Neural cell (in vitro differentiated cells): ENCODE measurements at regions not wholly inside any gene's neighbourhood (a gene's known extent, or its start where the extent isn't known, plus 50 kb on each side); places are given as distances from the start of the nearest gene placed in this dataset.

Experiments
- H2AFZ ChIP-seq: fragments of 200-600, 300-800 bp; sonication (generic), shearing (Covaris generic); 2 replicates; pipeline ENCODE4 v1.6.0; 2014; ENCODE audit warnings: low read depth, mild to moderate bottlenecking, antibody characterized with exemption, low read length, moderate library complexity
- H3F3A ChIP-seq: fragments of 200-600 bp; shearing (Covaris generic); 2 replicates; pipeline ENCODE4 v1.6.1; 2016; ENCODE audit warnings: mild to moderate bottlenecking, moderate library complexity, mixed read lengths, antibody characterized with exemption, low read length; ENCODE audit not compliant: insufficient read depth, poor library complexity, severe bottlenecking
- H3K27ac ChIP-seq: fragments of 200-600, 300-800 bp; sonication (generic), shearing (Covaris generic); 2 replicates; pipeline ENCODE4 v1.5.1; 2014; ENCODE audit warnings: mild to moderate bottlenecking, low read length, moderate library complexity
- H3K27me3 ChIP-seq: fragments of 300-800, 200-600 bp; sonication (generic), shearing (Covaris generic); 2 replicates; pipeline ENCODE4 v1.6.0; 2014; ENCODE audit warnings: mild to moderate bottlenecking, low read depth, low read length, moderate library complexity; ENCODE audit not compliant: insufficient read depth
- H3K36me3 ChIP-seq: fragments of 300-800, 200-600 bp; sonication (generic), shearing (Covaris generic); 2 replicates; pipeline ENCODE4 v1.5.1; 2014; ENCODE audit warnings: mild to moderate bottlenecking, antibody characterized with exemption, low read length, moderate library complexity; ENCODE audit not compliant: insufficient read depth
- H3K4me2 ChIP-seq: fragments of 300-800, 200-600 bp; sonication (generic), shearing (Covaris generic); 2 replicates; pipeline ENCODE4 v1.6.0; 2014; ENCODE audit warnings: mild to moderate bottlenecking, low read length
- H3K4me3 ChIP-seq: fragments of 300-800, 200-600 bp; sonication (generic), shearing (Covaris generic); 2 replicates; pipeline ENCODE4 v1.5.1; 2014; ENCODE audit warnings: mild to moderate bottlenecking, low read length, moderate library complexity
- H3K79me2 ChIP-seq: fragments of 200-600 bp; shearing (Covaris generic); replicated peaks from 2 replicates; pipeline ENCODE4 v1.6.0; 2014; ENCODE audit warnings: mild to moderate bottlenecking, low read length, moderate library complexity; ENCODE audit not compliant: insufficient read depth
- H3K9ac ChIP-seq: fragments of 300-800, 200-600 bp; sonication (generic), shearing (Covaris generic); 2 replicates; pipeline ENCODE4 v1.6.1; 2016; ENCODE audit warnings: mild to moderate bottlenecking, low read length, mixed read lengths
- H3K9me2 ChIP-seq: fragments of 200-600 bp; shearing (Covaris generic); 2 replicates; pipeline ENCODE4 v1.6.1; 2016; ENCODE audit warnings: mild to moderate bottlenecking, low read length, mixed read lengths; ENCODE audit not compliant: insufficient read depth
- H3K9me3 ChIP-seq: fragments of 200-600, 300-800 bp; sonication (generic), shearing (Covaris generic); 2 replicates; pipeline ENCODE4 v1.6.1; 2016; ENCODE audit warnings: mild to moderate bottlenecking, mixed run types, low read length, moderate library complexity, mixed read lengths
- H4K20me1 ChIP-seq: fragments of 200-600 bp; shearing (Covaris generic); 2 replicates; pipeline ENCODE4 v1.6.1; 2016; ENCODE audit warnings: mild to moderate bottlenecking, mixed run types; ENCODE audit not compliant: insufficient read depth
- CTCF ChIP-seq: fragments of 450-650 bp; IDR thresholded peaks from 2 replicates; pipeline ENCODE4 v1.5.1; 2014; ENCODE audit warnings: antibody characterized with exemption, mild to moderate bottlenecking, moderate library complexity; ENCODE audit not compliant: poor library complexity, severe bottlenecking
- EP300 ChIP-seq: fragments of 450-650 bp; conservative IDR thresholded peaks from 2 replicates; pipeline ENCODE4 v1.6.1; 2014; ENCODE audit warnings: antibody characterized with exemption, mild to moderate bottlenecking, moderate library complexity; ENCODE audit not compliant: poor library complexity, severe bottlenecking
- EZH2 ChIP-seq: fragments of 200-600, 300-800 bp; shearing (Covaris generic), sonication (generic); IDR thresholded peaks from 2 replicates; pipeline ENCODE4 v1.6.1; 2014; ENCODE audit warnings: antibody characterized with exemption, low read length, borderline replicate concordance, mild to moderate bottlenecking; ENCODE audit not compliant: insufficient read depth, poor library complexity, severe bottlenecking
- MXI1 ChIP-seq: fragments of 450-650 bp; conservative IDR thresholded peaks from 2 replicates; pipeline ENCODE4 v1.6.1; 2014; ENCODE audit warnings: antibody characterized with exemption, mild to moderate bottlenecking; ENCODE audit not compliant: poor library complexity, severe bottlenecking
- POLR2AphosphoS5 ChIP-seq: IDR thresholded peaks from 2 replicates; pipeline ENCODE4 v1.6.1; 2012
- RAD21 ChIP-seq: fragments of 450-650 bp; conservative IDR thresholded peaks from 2 replicates; pipeline ENCODE4 v1.6.1; 2014; ENCODE audit warnings: antibody characterized with exemption, mild to moderate bottlenecking, moderate library complexity
- REST ChIP-seq: IDR thresholded peaks from 2 replicates; pipeline ENCODE4 v1.6.1; 2012; ENCODE audit warnings: borderline replicate concordance
- SMC3 ChIP-seq: fragments of 450-650 bp; conservative IDR thresholded peaks from 2 replicates; pipeline ENCODE4 v1.6.1; 2014; ENCODE audit warnings: antibody characterized with exemption, mild to moderate bottlenecking, moderate library complexity; ENCODE audit not compliant: poor library complexity
- TAF1 ChIP-seq: IDR thresholded peaks from 2 replicates; pipeline ENCODE4 v1.6.1; 2012; ENCODE audit warnings: low read depth

- Histone ChIP-seq H3K4me2 (no peak overlapping the region), H3K27ac (no peak overlapping the region), H3K27me3 (no peaks in the 10 kb centered on the region), H2AFZ (no peak overlapping the region), H3K4me3 (no peak overlapping the region), H3K79me2 (no peaks in the 10 kb centered on the region), H3K9me2 (no peaks in the 10 kb centered on the region), H3K36me3 (no peaks in the 10 kb centered on the region), H3F3A (no peaks in the 10 kb centered on the region), H3K9me3 (no peaks in the 10 kb centered on the region), H3K9ac (no peak overlapping the region), H4K20me1 (no peaks in the 10 kb centered on the region)
- TF ChIP-seq RAD21 (no peak), MXI1 (no peak), POLR2AphosphoS5 (no peak), EZH2 (no peak), EP300 (no peak)
Observed at GRCh38 chr5:3481175-3481574, 114.5 kb upstream of the IRX1 start.

GRCh38 chr5:3475674-3476073 lies 120.0 kb upstream of the IRX1 start:
- Histone ChIP-seq H3K9me3 (no peaks in the 10 kb centered on the region), H3K9ac (no peak overlapping the region), H3K36me3 (no peaks in the 10 kb centered on the region), H2AFZ (no peak overlapping the region), H3K9me2 (no peaks in the 10 kb centered on the region), H3F3A (no peaks in the 10 kb centered on the region), H3K27me3 (no peaks in the 10 kb centered on the region), H3K4me2 (no peak overlapping the region), H3K79me2 (no peaks in the 10 kb centered on the region), H4K20me1 (no peaks in the 10 kb centered on the region), H3K27ac (no peak overlapping the region), H3K4me3 (no peak overlapping the region)
- TF ChIP-seq MXI1 (no peak), RAD21 (no peak), REST (no peak), POLR2AphosphoS5 (no peak), TAF1 (no peak), EZH2 (no peak), CTCF (no peak), SMC3 (no peak), EP300 (no peak)

- no peaks in the 10 kb centered on the region for H4K20me1 ChIP-seq
- H3K27me3 ChIP-seq, result no peaks in the 10 kb centered on the region
- H3K27ac ChIP-seq, result no peak overlapping the region
- no peaks in the 10 kb centered on the region for H3K79me2 ChIP-seq
- no peak overlapping the region for H3K9ac ChIP-seq
- H3K9me2 ChIP-seq, result no peaks in the 10 kb centered on the region
- H3K36me3 ChIP-seq, result no peaks in the 10 kb centered on the region
- H3F3A ChIP-seq, result no peaks in the 10 kb centered on the region
- no peak overlapping the region for H3K4me3 ChIP-seq
- H2AFZ ChIP-seq, result no peak overlapping the region
- H3K4me2 ChIP-seq, result no peak overlapping the region
- TF ChIP-seq TAF1 (no peak), POLR2AphosphoS5 (no peak), EZH2 (no peak), REST (no peak), MXI1 (no peak), EP300 (no peak), CTCF (no peak)
- peaks cover 3% of the 10 kb centered on the region for H3K9me3 ChIP-seq
Observed at GRCh38 chr5:3466392-3466791, 129.2 kb upstream of the IRX1 start.
